CD14-positive monocyte (primary cell): ENCODE measurements at regions not wholly inside any gene's neighbourhood (a gene's known extent, or its start where the extent isn't known, plus 50 kb on each side); places are given as distances from the start of the nearest gene placed in this dataset.

Experiments used
- DNase-seq, 3 donors: peaks; one replicate each; pipeline ENCODE4 v3.0.0-alpha.2; 2011 to 2022
- H2AFZ ChIP-seq: 2 replicates; pipeline ENCODE4 v1.6.0; 2012; ENCODE audit warnings: mild to moderate bottlenecking, low read depth, low read length, inconsistent platforms; ENCODE audit not compliant: insufficient read depth, poor library complexity, severe bottlenecking
- H3K27ac ChIP-seq, 2 donors: 1 replicate in 1 of 2; 2 replicates in 1 of 2; pipeline ENCODE4 v1.5.1; 2012 to 2013; ENCODE audit warnings: low read length in 2 of 2, control low read depth in 1 of 2, inconsistent platforms in 1 of 2, low read depth in 1 of 2, mild to moderate bottlenecking in 1 of 2
- H3K27me3 ChIP-seq, 2 donors: one replicate each; pipeline versions ENCODE4 v1.6.0 to v1.6.1; 2011 to 2013; ENCODE audit warnings: low read length in 2 of 2; ENCODE audit not compliant: control insufficient read depth in 2 of 2, insufficient read depth in 2 of 2
- H3K36me3 ChIP-seq, 2 donors: replicated peaks in 1 of 2; 1 replicate in 1 of 2; 2 replicates in 1 of 2; pipeline versions ENCODE4 v1.5.1 to v1.6.1; 2012 to 2013; ENCODE audit warnings: low read length in 2 of 2, control low read depth in 1 of 2, inconsistent platforms in 1 of 2, mild to moderate bottlenecking in 1 of 2; ENCODE audit not compliant: insufficient read depth in 2 of 2, control insufficient read depth in 1 of 2
- H3K4me1 ChIP-seq, 2 donors: 1 replicate in 1 of 2; 2 replicates in 1 of 2; pipeline versions ENCODE4 v1.5.1 to v1.6.1; 2012 to 2013; ENCODE audit warnings: low read length in 2 of 2, control low read depth in 1 of 2, inconsistent platforms in 1 of 2, mild to moderate bottlenecking in 1 of 2, moderate library complexity in 1 of 2; ENCODE audit not compliant: insufficient read depth in 2 of 2, control insufficient read depth in 1 of 2
- H3K4me2 ChIP-seq: replicated peaks from 2 replicates; pipeline ENCODE3; 2012; ENCODE audit warnings: low read length, moderate library complexity, mild to moderate bottlenecking; ENCODE audit not compliant: poor library complexity, severe bottlenecking; ENCODE audit errors: extremely low read depth
- H3K4me3 ChIP-seq, 3 experiments: fragments of 200-600 bp in 1 of 3; sonication (generic) in 1 of 3; replicated peaks in 1 of 3; 1 replicate in 2 of 3; 2 replicates in 1 of 3; pipeline ENCODE4 v1.5.1; 2011 to 2013; ENCODE audit warnings: low read length in 3 of 3, mild to moderate bottlenecking in 3 of 3, control low read depth in 2 of 3, low read depth in 2 of 3, inconsistent platforms in 1 of 3, moderate library complexity in 1 of 3
- H3K79me2 ChIP-seq: 2 replicates; pipeline ENCODE4 v1.6.0; 2012; ENCODE audit warnings: mild to moderate bottlenecking, control low read depth, inconsistent platforms, low read length, moderate library complexity; ENCODE audit not compliant: insufficient read depth
- H3K9ac ChIP-seq: 2 replicates; pipeline ENCODE4 v1.6.0; 2017; ENCODE audit warnings: low read length, mild to moderate bottlenecking; ENCODE audit not compliant: insufficient read depth, poor library complexity, severe bottlenecking
- H3K9me3 ChIP-seq, 2 donors: replicated peaks in 1 of 2; 1 replicate in 1 of 2; 2 replicates in 1 of 2; pipeline versions ENCODE4 v1.5.1 to v1.6.1; 2012 to 2013; ENCODE audit warnings: low read length in 2 of 2, control low read depth in 1 of 2; ENCODE audit not compliant: control insufficient read depth in 1 of 2, insufficient read depth in 1 of 2
- H4K20me1 ChIP-seq: 2 replicates; pipeline ENCODE4 v1.6.0; 2012; ENCODE audit warnings: mild to moderate bottlenecking, low read length, control low read depth, moderate library complexity; ENCODE audit not compliant: insufficient read depth
- H3K27ac Mint-ChIP-seq, 7 donors: one replicate each; pipeline ENCODE4 v1.8.0; 2020; ENCODE audit warnings: mild to moderate bottlenecking in 7 of 7, mixed read lengths in 7 of 7, moderate library complexity in 6 of 7, inconsistent platforms in 2 of 7
- H3K27me3 Mint-ChIP-seq, 3 donors: one replicate each; pipeline ENCODE4 v1.8.0; 2021 to 2022; ENCODE audit warnings: low read depth in 3 of 3, mild to moderate bottlenecking in 3 of 3, mixed read lengths in 3 of 3, moderate library complexity in 3 of 3, inconsistent platforms in 1 of 3
- H3K36me3 Mint-ChIP-seq, 2 donors: one replicate each; pipeline ENCODE4 v1.8.0; 2020; ENCODE audit warnings: mixed read lengths in 2 of 2, inconsistent platforms in 1 of 2, mild to moderate bottlenecking in 1 of 2
- H3K4me1 Mint-ChIP-seq: one replicate; pipeline ENCODE4 v1.8.0; 2020; ENCODE audit warnings: mild to moderate bottlenecking, mixed read lengths
- H3K4me3 Mint-ChIP-seq, 2 donors: one replicate each; pipeline ENCODE4 v1.8.0; 2020; ENCODE audit warnings: mild to moderate bottlenecking in 2 of 2, mixed read lengths in 2 of 2, moderate library complexity in 1 of 2
- H3K9me3 Mint-ChIP-seq, 7 donors: one replicate each; pipeline ENCODE4 v1.8.0; 2020 to 2022; ENCODE audit warnings: mixed read lengths in 7 of 7, mild to moderate bottlenecking in 6 of 7, moderate library complexity in 6 of 7, inconsistent platforms in 2 of 7
- WGBS: methylation state at CpG from one replicate; pipeline ENCODE4 v1.1.5; 2013; ENCODE audit warnings: missing lambda C conversion rate; ENCODE audit not compliant: insufficient coverage; 5-methylcytosine and 5-hydroxymethylcytosine counted together
- intact Hi-C, 2 donors: fragments of 100-400 bp; cut with micrococcal nuclease; formaldehyde crosslinking; loops; one replicate each; pipeline versions ENCODE4 v1.15.0 to v1.15.1; 2023
- TF ChIP-seq, protein P1 (sequence below): fragments of 200-600 bp; IDR thresholded peaks from one replicate; pipeline ENCODE4 v1.8.0; 2022; ENCODE audit warnings: antibody characterized with exemption, mild to moderate bottlenecking

DNA sequence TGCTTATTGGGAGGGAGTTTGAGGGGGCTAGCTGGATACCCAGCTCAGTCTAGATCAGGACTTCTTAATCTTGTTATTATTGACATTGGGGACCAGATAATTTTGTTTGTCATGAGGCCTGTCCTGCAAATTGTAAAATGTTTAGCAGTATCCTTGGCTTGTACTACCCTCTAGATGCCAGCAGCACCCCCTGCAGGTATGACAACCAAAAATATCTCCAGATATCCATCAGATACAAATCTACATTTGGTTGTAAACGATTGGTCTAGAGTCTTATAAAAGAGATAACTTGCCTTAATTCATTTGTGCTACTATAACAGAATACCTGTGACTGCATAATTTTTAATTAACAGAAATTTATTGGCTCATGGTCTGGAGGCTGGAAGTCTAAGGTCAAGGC, 1232.2 kb downstream of the XPNPEP1 start:
- Mint-ChIP-seq H3K4me1 (no peaks in the 10 kb centered on the region), H3K27me3 (no peaks in the 10 kb centered on the region), H3K27ac (no peak overlapping the region), H3K4me3 (no peak overlapping the region), H3K9me3 (peaks cover 0 to 13% (median 3%) of the 10 kb centered on the region in 7 donors), H3K36me3 (no peaks in the 10 kb centered on the region)
- no peaks in the 10 kb centered on the region for H3K79me2 ChIP-seq
- H3K27ac ChIP-seq: no peak overlapping the region
- no CpG with 5 or more reads among the region's 1 CpG for WGBS
- no peak overlapping the region for H3K9ac ChIP-seq
- DNase-seq: no peak
- H3K4me1 ChIP-seq: no peaks in the 10 kb centered on the region
- H3K36me3 ChIP-seq: no peaks in the 10 kb centered on the region
- H3K27me3 ChIP-seq: no peaks in the 10 kb centered on the region
- H2AFZ ChIP-seq: no peak overlapping the region
- H3K4me2 ChIP-seq: no peak overlapping the region
- H4K20me1 ChIP-seq: no peaks in the 10 kb centered on the region
- intact Hi-C loops: no loop called here
- peaks cover 0 to 5% of the 10 kb centered on the region in 2 donors for H3K9me3 ChIP-seq
- TF ChIP-seq, protein P1, sequence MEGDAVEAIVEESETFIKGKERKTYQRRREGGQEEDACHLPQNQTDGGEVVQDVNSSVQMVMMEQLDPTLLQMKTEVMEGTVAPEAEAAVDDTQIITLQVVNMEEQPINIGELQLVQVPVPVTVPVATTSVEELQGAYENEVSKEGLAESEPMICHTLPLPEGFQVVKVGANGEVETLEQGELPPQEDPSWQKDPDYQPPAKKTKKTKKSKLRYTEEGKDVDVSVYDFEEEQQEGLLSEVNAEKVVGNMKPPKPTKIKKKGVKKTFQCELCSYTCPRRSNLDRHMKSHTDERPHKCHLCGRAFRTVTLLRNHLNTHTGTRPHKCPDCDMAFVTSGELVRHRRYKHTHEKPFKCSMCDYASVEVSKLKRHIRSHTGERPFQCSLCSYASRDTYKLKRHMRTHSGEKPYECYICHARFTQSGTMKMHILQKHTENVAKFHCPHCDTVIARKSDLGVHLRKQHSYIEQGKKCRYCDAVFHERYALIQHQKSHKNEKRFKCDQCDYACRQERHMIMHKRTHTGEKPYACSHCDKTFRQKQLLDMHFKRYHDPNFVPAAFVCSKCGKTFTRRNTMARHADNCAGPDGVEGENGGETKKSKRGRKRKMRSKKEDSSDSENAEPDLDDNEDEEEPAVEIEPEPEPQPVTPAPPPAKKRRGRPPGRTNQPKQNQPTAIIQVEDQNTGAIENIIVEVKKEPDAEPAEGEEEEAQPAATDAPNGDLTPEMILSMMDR: no peak
- no peak overlapping the region for H3K4me3 ChIP-seq

DNA sequence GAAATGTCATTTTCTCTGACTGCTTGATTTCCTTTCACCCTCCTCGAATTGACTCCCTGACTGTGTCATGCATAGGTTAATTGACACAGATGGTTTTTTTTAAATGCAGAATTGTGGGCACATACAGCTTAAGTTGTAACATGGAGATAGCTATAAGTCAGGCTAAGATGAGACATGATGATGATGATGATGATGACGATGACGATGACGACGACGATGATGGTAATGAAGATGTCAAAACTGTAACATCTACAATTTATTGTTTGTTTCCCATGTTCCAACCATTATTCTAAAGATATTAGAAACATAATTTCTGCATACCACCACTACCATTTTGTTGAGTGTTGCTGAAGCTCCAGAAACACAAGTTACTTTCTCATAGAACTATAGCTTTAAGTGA, 1232.8 kb downstream of the XPNPEP1 start:
- Mint-ChIP-seq H3K4me1 (no peaks in the 10 kb centered on the region), H3K4me3 (no peak overlapping the region), H3K27ac (no peak overlapping the region), H3K36me3 (no peaks in the 10 kb centered on the region), H3K9me3 (peaks cover 0 to 13% (median 4%) of the 10 kb centered on the region in 7 donors), H3K27me3 (no peaks in the 10 kb centered on the region)
- H3K79me2 ChIP-seq: no peaks in the 10 kb centered on the region
- no peak overlapping the region for H3K27ac ChIP-seq
- no peaks in the 10 kb centered on the region for H4K20me1 ChIP-seq
- no peak for DNase-seq
- H3K36me3 ChIP-seq: no peaks in the 10 kb centered on the region
- H2AFZ ChIP-seq: no peak overlapping the region
- TF ChIP-seq, protein P1: no peak
- H3K27me3 ChIP-seq: no peaks in the 10 kb centered on the region
- H3K9ac ChIP-seq: no peak overlapping the region
- no peaks in the 10 kb centered on the region for H3K4me1 ChIP-seq
- peaks cover 0 to 5% of the 10 kb centered on the region in 2 donors for H3K9me3 ChIP-seq
- H3K4me3 ChIP-seq: no peak overlapping the region
- 80% methylated on average over 1 of the region's 6 CpGs for WGBS
- intact Hi-C loops: no loop called here
- no peak overlapping the region for H3K4me2 ChIP-seq
